Stimulated activated naive B cell treated with anti-CD40 and anti-IgM and Interleukin-4, amounts not matched to agents 10 μg/mL and 1 μg/mL and 100 μg/mL, for 72 hours (primary cell): ENCODE measurements at regions not wholly inside any gene's neighbourhood (a gene's known extent, or its start where the extent isn't known, plus 50 kb on each side); places are given as distances from the start of the nearest gene placed in this dataset.

Source experiments
- ATAC-seq, 2 donors: fragments of 150-1000 bp; cut with Tn5 transposase; replicated peaks; 2 replicates each; pipeline ENCODE4 v1.10.0; 2021; ENCODE audit warnings: moderate library complexity in 1 of 2
- DNase-seq: peaks from one replicate; pipeline ENCODE4 v3.0.0; 2021
- H3K27ac Mint-ChIP-seq: one replicate; pipeline ENCODE4 v1.8.0; 2022; ENCODE audit warnings: mild to moderate bottlenecking, mixed read lengths
- H3K27me3 Mint-ChIP-seq, 2 donors: one replicate each; pipeline ENCODE4 v1.8.0; 2022; ENCODE audit warnings: mixed read lengths in 2 of 2
- H3K36me3 Mint-ChIP-seq, 2 donors: one replicate each; pipeline ENCODE4 v1.8.0; 2022; ENCODE audit warnings: mixed read lengths in 2 of 2, mild to moderate bottlenecking in 1 of 2
- H3K4me1 Mint-ChIP-seq, 2 donors: one replicate each; pipeline ENCODE4 v1.8.0; 2022; ENCODE audit warnings: mixed read lengths in 2 of 2, mild to moderate bottlenecking in 1 of 2
- H3K4me3 Mint-ChIP-seq, 2 donors: one replicate each; pipeline ENCODE4 v1.8.0; 2022; ENCODE audit warnings: mild to moderate bottlenecking in 2 of 2, mixed read lengths in 2 of 2, moderate library complexity in 1 of 2
- H3K9me3 Mint-ChIP-seq, 2 donors: one replicate each; pipeline ENCODE4 v1.8.0; 2022; ENCODE audit warnings: mixed read lengths in 2 of 2, mild to moderate bottlenecking in 1 of 2

GRCh38 chr1:82703951-82704350, 903.2 kb downstream of the ADGRL2 start:
- Mint-ChIP-seq H3K36me3 (no peaks in the 10 kb centered on the region), H3K9me3 (no peaks in the 10 kb centered on the region)

GRCh38 chr1:82700476-82700875, 899.7 kb downstream of the ADGRL2 start:
- H3K27ac Mint-ChIP-seq = no peak overlapping the region
- H3K27me3 Mint-ChIP-seq = no peaks in the 10 kb centered on the region
- no peaks in the 10 kb centered on the region for H3K36me3 Mint-ChIP-seq
- H3K4me3 Mint-ChIP-seq = no peak overlapping the region
- ATAC-seq (no peak), DNase-seq (no peak)
- no peaks in the 10 kb centered on the region for H3K4me1 Mint-ChIP-seq
- H3K9me3 Mint-ChIP-seq = no peaks in the 10 kb centered on the region

More at GRCh38 chr1:82703951-82704350, 903.2 kb downstream of the ADGRL2 start:
- DNase-seq = no peak
- Mint-ChIP-seq H3K4me1 (no peaks in the 10 kb centered on the region), H3K27me3 (no peaks in the 10 kb centered on the region), H3K4me3 (no peak overlapping the region), H3K27ac (no peak overlapping the region)
- ATAC-seq = no peak

- no peak for ATAC-seq
- no peaks in the 10 kb centered on the region for H3K36me3 Mint-ChIP-seq
- H3K27me3 Mint-ChIP-seq = no peaks in the 10 kb centered on the region
Measured at GRCh38 chr1:82697965-82698364, 897.2 kb downstream of the ADGRL2 start.

GRCh38 chr1:82695443-82695842, 894.7 kb downstream of the ADGRL2 start:
- Mint-ChIP-seq H3K9me3 (no peaks in the 10 kb centered on the region), H3K4me1 (no peaks in the 10 kb centered on the region), H3K27ac (no peak overlapping the region)

More at GRCh38 chr1:82697965-82698364, 897.2 kb downstream of the ADGRL2 start:
- no peaks in the 10 kb centered on the region for H3K4me1 Mint-ChIP-seq
- no peaks in the 10 kb centered on the region for H3K9me3 Mint-ChIP-seq
- no peak overlapping the region for H3K4me3 Mint-ChIP-seq
- no peak for DNase-seq
- no peak overlapping the region for H3K27ac Mint-ChIP-seq

GRCh38 chr1:82690411-82690810, 889.7 kb downstream of the ADGRL2 start:
- DNase-seq (no peak), ATAC-seq (no peak)
- no peaks in the 10 kb centered on the region for H3K27me3 Mint-ChIP-seq
- no peak overlapping the region for H3K4me3 Mint-ChIP-seq
- no peak overlapping the region for H3K27ac Mint-ChIP-seq
- H3K4me1 Mint-ChIP-seq = no peaks in the 10 kb centered on the region
- peaks cover 8 to 14% of the 10 kb centered on the region in 2 donors for H3K9me3 Mint-ChIP-seq
- H3K36me3 Mint-ChIP-seq = peaks cover 0 to 1% of the 10 kb centered on the region in 2 donors

More at GRCh38 chr1:82695443-82695842, 894.7 kb downstream of the ADGRL2 start:
- DNase-seq = no peak
- H3K4me3 Mint-ChIP-seq = no peak overlapping the region
- ATAC-seq = no peak
- no peaks in the 10 kb centered on the region for H3K36me3 Mint-ChIP-seq
- H3K27me3 Mint-ChIP-seq = no peaks in the 10 kb centered on the region

GRCh38 chr1:82689217-82689616, 888.5 kb downstream of the ADGRL2 start:
- peaks cover 8 to 14% of the 10 kb centered on the region in 2 donors for H3K9me3 Mint-ChIP-seq
- no peaks in the 10 kb centered on the region for H3K4me1 Mint-ChIP-seq
- H3K27me3 Mint-ChIP-seq = no peaks in the 10 kb centered on the region
- no peak overlapping the region for H3K4me3 Mint-ChIP-seq
- H3K36me3 Mint-ChIP-seq = peaks cover 0 to 1% of the 10 kb centered on the region in 2 donors
- no peak overlapping the region for H3K27ac Mint-ChIP-seq
- ATAC-seq = no peak
- no peak for DNase-seq

- no peaks in the 10 kb centered on the region for H3K27me3 Mint-ChIP-seq
- no peaks in the 10 kb centered on the region for H3K4me1 Mint-ChIP-seq
- ATAC-seq = no peak
- no peak overlapping the region for H3K27ac Mint-ChIP-seq
- H3K9me3 Mint-ChIP-seq = peaks cover 8 to 14% of the 10 kb centered on the region in 2 donors
- peaks cover 0 to 1% of the 10 kb centered on the region in 2 donors for H3K36me3 Mint-ChIP-seq
- no peak overlapping the region for H3K4me3 Mint-ChIP-seq
- no peak for DNase-seq
Measured at GRCh38 chr1:82686774-82687173, 886.0 kb downstream of the ADGRL2 start.

GRCh38 chr1:82646888-82647287, 846.2 kb downstream of the ADGRL2 start:
- DNase-seq = no peak
- H3K36me3 Mint-ChIP-seq = no peaks in the 10 kb centered on the region
- no peak overlapping the region for H3K4me3 Mint-ChIP-seq
- no peaks in the 10 kb centered on the region for H3K4me1 Mint-ChIP-seq
- no peak overlapping the region for H3K27ac Mint-ChIP-seq
- no peaks in the 10 kb centered on the region for H3K9me3 Mint-ChIP-seq
- ATAC-seq = no peak
- H3K27me3 Mint-ChIP-seq = no peaks in the 10 kb centered on the region

GRCh38 chr1:82646336-82646735, 845.6 kb downstream of the ADGRL2 start:
- Mint-ChIP-seq H3K4me1 (no peaks in the 10 kb centered on the region), H3K36me3 (no peaks in the 10 kb centered on the region), H3K9me3 (no peaks in the 10 kb centered on the region), H3K27ac (no peak overlapping the region), H3K4me3 (no peak overlapping the region), H3K27me3 (no peaks in the 10 kb centered on the region)
- DNase-seq (no peak), ATAC-seq (no peak)

- H3K27me3 Mint-ChIP-seq = no peaks in the 10 kb centered on the region
- ATAC-seq = no peak
- no peak overlapping the region for H3K27ac Mint-ChIP-seq
- no peaks in the 10 kb centered on the region for H3K4me1 Mint-ChIP-seq
- no peaks in the 10 kb centered on the region for H3K36me3 Mint-ChIP-seq
- H3K4me3 Mint-ChIP-seq = no peak overlapping the region
- no peaks in the 10 kb centered on the region for H3K9me3 Mint-ChIP-seq
- DNase-seq = no peak
Measured at GRCh38 chr1:82644186-82644915, 843.6 kb downstream of the ADGRL2 start.

GRCh38 chr1:82640352-82640751, 839.6 kb downstream of the ADGRL2 start:
- Mint-ChIP-seq H3K27me3 (no peaks in the 10 kb centered on the region), H3K36me3 (no peaks in the 10 kb centered on the region), H3K9me3 (no peaks in the 10 kb centered on the region), H3K4me3 (no peak overlapping the region), H3K27ac (no peak overlapping the region), H3K4me1 (no peaks in the 10 kb centered on the region)
- no peak for DNase-seq
- ATAC-seq = no peak

GRCh38 chr1:82634266-82634665, 833.5 kb downstream of the ADGRL2 start:
- Mint-ChIP-seq H3K4me1 (no peaks in the 10 kb centered on the region), H3K27me3 (no peaks in the 10 kb centered on the region), H3K36me3 (no peaks in the 10 kb centered on the region), H3K27ac (no peak overlapping the region), H3K4me3 (no peak overlapping the region), H3K9me3 (no peaks in the 10 kb centered on the region)
- DNase-seq (no peak), ATAC-seq (no peak)

- no peak overlapping the region for H3K27ac Mint-ChIP-seq
- no peaks in the 10 kb centered on the region for H3K9me3 Mint-ChIP-seq
- ATAC-seq (no peak), DNase-seq (no peak)
- H3K4me1 Mint-ChIP-seq = peaks cover 0 to 1% of the 10 kb centered on the region in 2 donors
- H3K27me3 Mint-ChIP-seq = no peaks in the 10 kb centered on the region
- no peak overlapping the region for H3K4me3 Mint-ChIP-seq
- no peaks in the 10 kb centered on the region for H3K36me3 Mint-ChIP-seq
Measured at GRCh38 chr1:82632155-82632554, 831.4 kb downstream of the ADGRL2 start.

GRCh38 chr1:82628887-82629286, 828.2 kb downstream of the ADGRL2 start:
- ATAC-seq (no peak), DNase-seq (no peak)
- no peak overlapping the region for H3K4me3 Mint-ChIP-seq
- H3K4me1 Mint-ChIP-seq = peaks cover 0 to 1% of the 10 kb centered on the region in 2 donors
- no peak overlapping the region for H3K27ac Mint-ChIP-seq
- no peaks in the 10 kb centered on the region for H3K27me3 Mint-ChIP-seq
- H3K9me3 Mint-ChIP-seq = peaks cover 5 to 6% of the 10 kb centered on the region in 2 donors
- no peaks in the 10 kb centered on the region for H3K36me3 Mint-ChIP-seq

- H3K27ac Mint-ChIP-seq = no peak overlapping the region
- no peak for ATAC-seq
- no peaks in the 10 kb centered on the region for H3K36me3 Mint-ChIP-seq
- H3K9me3 Mint-ChIP-seq = peaks cover 6 to 7% of the 10 kb centered on the region in 2 donors
- DNase-seq = no peak
- no peaks in the 10 kb centered on the region for H3K27me3 Mint-ChIP-seq
- H3K4me1 Mint-ChIP-seq = peaks cover 0 to 1% of the 10 kb centered on the region in 2 donors
- H3K4me3 Mint-ChIP-seq = no peak overlapping the region
Measured at GRCh38 chr1:82625537-82625936, 824.8 kb downstream of the ADGRL2 start.
